ENCODE measurements at regions not wholly inside any gene's neighbourhood (a gene's known extent, or its start where the extent isn't known, plus 50 kb on each side); places are given as distances from the start of the nearest gene placed in this dataset.

- Histone ChIP-seq H3K9me3 (ENCODE audit: control insufficient read depth, insufficient read depth, low read length) (no peaks in the 10 kb centered on the region), H3K36me3 (ENCODE audit: control insufficient read depth, insufficient read depth, low read length) (no peaks in the 10 kb centered on the region), H3K4me3 (ENCODE audit: low read length) (no peak overlapping the region), H3K4me1 (ENCODE audit: control insufficient read depth, insufficient read depth, low read length) (no peaks in the 10 kb centered on the region), H3K27ac (ENCODE audit: low read length) (no peak overlapping the region), H3K27me3 (ENCODE audit: control insufficient read depth, insufficient read depth, low read length) (peaks cover 3% of the 10 kb centered on the region)
- no peak for TF ChIP-seq CTCF (IDR thresholded peaks at IDR 0.05)
- Mint-ChIP-seq H3K27ac (no peak overlapping the region), H3K4me3 (no peak overlapping the region), H3K9me3 (no peaks in the 10 kb centered on the region), H3K27me3 (ENCODE audit: low read depth in 2 of 2) (peaks cover 0 to 3% of the 10 kb centered on the region in 2 donors), H3K36me3 (no peaks in the 10 kb centered on the region), H3K4me1 (no peaks in the 10 kb centered on the region)
- DNase-seq (no peak), ATAC-seq (no peak)
- intact Hi-C loops (cut with micrococcal nuclease), result no loop called here
Observed at GRCh38 chr5:163670036-163670435, 164.6 kb downstream of the MAT2B start.

- DNase-seq (no peak), ATAC-seq (no peak)
- Mint-ChIP-seq H3K27ac (no peak overlapping the region), H3K27me3 (ENCODE audit: low read depth in 2 of 2) (no peaks in the 10 kb centered on the region), H3K4me1 (peaks cover 0 to 1% of the 10 kb centered on the region in 2 donors), H3K36me3 (no peaks in the 10 kb centered on the region), H3K9me3 (no peaks in the 10 kb centered on the region), H3K4me3 (no peak overlapping the region)
- H3K27ac ChIP-seq (ENCODE audit: low read length), result no peak overlapping the region
- no peaks in the 10 kb centered on the region for H3K4me1 ChIP-seq (ENCODE audit: control insufficient read depth, insufficient read depth, low read length)
- no peaks in the 10 kb centered on the region for H3K36me3 ChIP-seq (ENCODE audit: control insufficient read depth, insufficient read depth, low read length)
- H3K27me3 ChIP-seq (ENCODE audit: control insufficient read depth, insufficient read depth, low read length), result no peaks in the 10 kb centered on the region
- no CpG with 5 or more reads among the region's 2 CpGs for WGBS (ENCODE audit: insufficient coverage)
- intact Hi-C loops (cut with micrococcal nuclease), result no loop called here
- no peaks in the 10 kb centered on the region for H3K9me3 ChIP-seq (ENCODE audit: control insufficient read depth, insufficient read depth, low read length)
- TF ChIP-seq CTCF (IDR thresholded peaks at IDR 0.05), result no peak
- H3K4me3 ChIP-seq (ENCODE audit: low read length), result no peak overlapping the region
Observed at GRCh38 chr5:163677092-163677491, 171.7 kb downstream of the MAT2B start.

- Mint-ChIP-seq H3K27me3 (ENCODE audit: low read depth in 2 of 2) (peaks cover 0 to 18% of the 10 kb centered on the region in 2 donors), H3K27ac (no peak overlapping the region), H3K36me3 (no peaks in the 10 kb centered on the region), H3K4me1 (peaks cover 8 to 11% of the 10 kb centered on the region in 2 donors), H3K4me3 (no peak overlapping the region), H3K9me3 (no peaks in the 10 kb centered on the region)
- no peak overlapping the region for H3K4me3 ChIP-seq (ENCODE audit: low read length)
- no peaks in the 10 kb centered on the region for H3K36me3 ChIP-seq (ENCODE audit: control insufficient read depth, insufficient read depth, low read length)
- H3K27ac ChIP-seq (ENCODE audit: low read length), result no peak overlapping the region
- ATAC-seq, result no peak
- intact Hi-C loops (cut with micrococcal nuclease), result no loop called here
- no peaks in the 10 kb centered on the region for H3K9me3 ChIP-seq (ENCODE audit: control insufficient read depth, insufficient read depth, low read length)
- no peaks in the 10 kb centered on the region for H3K4me1 ChIP-seq (ENCODE audit: control insufficient read depth, insufficient read depth, low read length)
- TF ChIP-seq CTCF (IDR thresholded peaks at IDR 0.05), result no peak
- 20% methylated on average over 1 of the region's 1 CpG for WGBS (ENCODE audit: insufficient coverage)
- H3K27me3 ChIP-seq (ENCODE audit: control insufficient read depth, insufficient read depth, low read length), result no peaks in the 10 kb centered on the region
- DNase-seq, result no peak
Observed at GRCh38 chr5:163682234-163682633, 176.8 kb downstream of the MAT2B start.

- TF ChIP-seq CTCF (IDR thresholded peaks at IDR 0.05), result no peak
- Histone ChIP-seq H3K4me1 (ENCODE audit: control insufficient read depth, insufficient read depth, low read length) (no peaks in the 10 kb centered on the region), H3K27me3 (ENCODE audit: control insufficient read depth, insufficient read depth, low read length) (no peaks in the 10 kb centered on the region), H3K4me3 (ENCODE audit: low read length) (no peak overlapping the region), H3K27ac (ENCODE audit: low read length) (no peak overlapping the region), H3K9me3 (ENCODE audit: control insufficient read depth, insufficient read depth, low read length) (no peaks in the 10 kb centered on the region), H3K36me3 (ENCODE audit: control insufficient read depth, insufficient read depth, low read length) (no peaks in the 10 kb centered on the region)
- DNase-seq (no peak), ATAC-seq (no peak)
- Mint-ChIP-seq H3K27ac (no peak overlapping the region), H3K4me3 (no peak overlapping the region), H3K4me1 (peaks cover 5 to 6% of the 10 kb centered on the region in 2 donors), H3K9me3 (no peaks in the 10 kb centered on the region), H3K36me3 (no peaks in the 10 kb centered on the region), H3K27me3 (ENCODE audit: low read depth in 2 of 2) (peaks cover 8 to 18% of the 10 kb centered on the region in 2 donors)
- 72% methylated on average over 2 of the region's 3 CpGs for WGBS (ENCODE audit: insufficient coverage)
- intact Hi-C loops (cut with micrococcal nuclease), result no loop called here
Observed at GRCh38 chr5:163687414-163687813, 182.0 kb downstream of the MAT2B start.

All from natural killer cell (primary cell).